ENCODE measurements at regions not wholly inside any gene's neighbourhood (a gene's known extent, or its start where the extent isn't known, plus 50 kb on each side); places are given as distances from the start of the nearest gene placed in this dataset.

- TF ChIP-seq CTCF (IDR thresholded peaks at IDR 0.05): no peak
Observed at GRCh38 chr15:94019062-94019461, 212.3 kb upstream of the MCTP2 start.

GRCh38 chr15:94015324-94015723 lies 216.0 kb upstream of the MCTP2 start:
- H3K9me3 ChIP-seq: no peaks in the 10 kb centered on the region
- TF ChIP-seq CTCF (IDR thresholded peaks at IDR 0.05): no peak
- H3K27me3 ChIP-seq: no peaks in the 10 kb centered on the region
- H3K27ac ChIP-seq: no peak overlapping the region
- H3K36me3 ChIP-seq: no peaks in the 10 kb centered on the region
- H3K4me3 ChIP-seq (ENCODE audit: low read depth in 1 of 2, low read length in 1 of 2): no peak overlapping the region
- no peaks in the 10 kb centered on the region for H3K4me1 ChIP-seq (ENCODE audit: control insufficient read depth in 1 of 2, insufficient read depth in 1 of 2, low read depth in 1 of 2, low read length in 1 of 2)

More at GRCh38 chr15:94019062-94019461, 212.3 kb upstream of the MCTP2 start:
- H3K4me1 ChIP-seq (ENCODE audit: control insufficient read depth in 1 of 2, insufficient read depth in 1 of 2, low read depth in 1 of 2, low read length in 1 of 2): no peaks in the 10 kb centered on the region
- no peak overlapping the region for H3K27ac ChIP-seq
- no peaks in the 10 kb centered on the region for H3K36me3 ChIP-seq
- H3K4me3 ChIP-seq (ENCODE audit: low read depth in 1 of 2, low read length in 1 of 2): no peak overlapping the region
- no peaks in the 10 kb centered on the region for H3K27me3 ChIP-seq
- H3K9me3 ChIP-seq: no peaks in the 10 kb centered on the region

- TF ChIP-seq CTCF (IDR thresholded peaks at IDR 0.05): no peak
- H3K9me3 ChIP-seq: no peaks in the 10 kb centered on the region
- H3K4me3 ChIP-seq (ENCODE audit: low read depth in 1 of 2, low read length in 1 of 2): no peak overlapping the region
- H3K27ac ChIP-seq: no peak overlapping the region
- no peaks in the 10 kb centered on the region for H3K36me3 ChIP-seq
- H3K4me1 ChIP-seq (ENCODE audit: control insufficient read depth in 1 of 2, insufficient read depth in 1 of 2, low read depth in 1 of 2, low read length in 1 of 2): no peaks in the 10 kb centered on the region
- H3K27me3 ChIP-seq: no peaks in the 10 kb centered on the region
Observed at GRCh38 chr15:94008104-94009074, 223.0 kb upstream of the MCTP2 start.

- Histone ChIP-seq H3K4me1 (ENCODE audit: control insufficient read depth in 1 of 2, insufficient read depth in 1 of 2, low read depth in 1 of 2, low read length in 1 of 2) (no peaks in the 10 kb centered on the region), H3K4me3 (ENCODE audit: low read depth in 1 of 2, low read length in 1 of 2) (no peak overlapping the region), H3K36me3 (no peaks in the 10 kb centered on the region), H3K27me3 (no peaks in the 10 kb centered on the region), H3K9me3 (no peaks in the 10 kb centered on the region), H3K27ac (no peak overlapping the region)
- TF ChIP-seq CTCF (IDR thresholded peaks at IDR 0.05): no peak
Observed at GRCh38 chr15:94004697-94005096, 226.7 kb upstream of the MCTP2 start.

GRCh38 chr15:94002041-94002440 lies 229.3 kb upstream of the MCTP2 start:
- TF ChIP-seq CTCF (IDR thresholded peaks at IDR 0.05): no peak
- H3K36me3 ChIP-seq: no peaks in the 10 kb centered on the region
- H3K9me3 ChIP-seq: no peaks in the 10 kb centered on the region
- H3K4me3 ChIP-seq (ENCODE audit: low read depth in 1 of 2, low read length in 1 of 2): no peak overlapping the region
- no peaks in the 10 kb centered on the region for H3K27me3 ChIP-seq
- H3K27ac ChIP-seq: no peak overlapping the region
- no peaks in the 10 kb centered on the region for H3K4me1 ChIP-seq (ENCODE audit: control insufficient read depth in 1 of 2, insufficient read depth in 1 of 2, low read depth in 1 of 2, low read length in 1 of 2)

All from neutrophil (primary cell).